Chondrocyte (in vitro differentiated cells): ENCODE measurements at regions not wholly inside any gene's neighbourhood (a gene's known extent, or its start where the extent isn't known, plus 50 kb on each side); places are given as distances from the start of the nearest gene placed in this dataset.
"Not testable (repeated sequence)": the region's sequence is repeated elsewhere in the genome, so short reads cannot be mapped to it uniquely, and the experiment has no call there.

Source experiments
- DNase-seq: peaks from one replicate; pipeline ENCODE4 v3.0.0; 2021; ENCODE audit warnings: mixed read lengths, low spot score
- H3K27ac Mint-ChIP-seq: one replicate; pipeline ENCODE4 v1.8.0; 2021; ENCODE audit warnings: mild to moderate bottlenecking, moderate library complexity, mixed read lengths; ENCODE audit not compliant: unreplicated experiment
- H3K27me3 Mint-ChIP-seq: 2 replicates; pipeline ENCODE4 v1.8.0; 2021; ENCODE audit warnings: low read depth, mixed read lengths
- H3K36me3 Mint-ChIP-seq: 2 replicates; pipeline ENCODE4 v1.8.0; 2021; ENCODE audit warnings: low read depth, mixed read lengths
- H3K4me1 Mint-ChIP-seq: 2 replicates; pipeline ENCODE4 v1.8.0; 2021; ENCODE audit warnings: low read depth, mild to moderate bottlenecking, mixed read lengths
- H3K4me3 Mint-ChIP-seq: one replicate; pipeline ENCODE4 v1.8.0; 2021; ENCODE audit warnings: mild to moderate bottlenecking, moderate library complexity, mixed read lengths; ENCODE audit not compliant: unreplicated experiment
- H3K9me3 Mint-ChIP-seq: 2 replicates; pipeline ENCODE4 v1.8.0; 2021; ENCODE audit warnings: low read depth, mixed read lengths
- TF ChIP-seq, protein P1 (sequence below): fragments of 200-600 bp; sonication (generic); IDR thresholded peaks from 2 replicates; pipeline ENCODE4 v1.5.0; 2021; ENCODE audit warnings: antibody characterized with exemption, mild to moderate bottlenecking, moderate library complexity

- Mint-ChIP-seq H3K4me3 (no peak overlapping the region), H3K36me3 (no peaks in the 10 kb centered on the region), H3K9me3 (no peaks in the 10 kb centered on the region), H3K27me3 (peaks cover 15% of the 10 kb centered on the region), H3K27ac (no peak overlapping the region), H3K4me1 (peaks cover 3% of the 10 kb centered on the region)
- DNase-seq: no peak
- TF ChIP-seq, protein P1, sequence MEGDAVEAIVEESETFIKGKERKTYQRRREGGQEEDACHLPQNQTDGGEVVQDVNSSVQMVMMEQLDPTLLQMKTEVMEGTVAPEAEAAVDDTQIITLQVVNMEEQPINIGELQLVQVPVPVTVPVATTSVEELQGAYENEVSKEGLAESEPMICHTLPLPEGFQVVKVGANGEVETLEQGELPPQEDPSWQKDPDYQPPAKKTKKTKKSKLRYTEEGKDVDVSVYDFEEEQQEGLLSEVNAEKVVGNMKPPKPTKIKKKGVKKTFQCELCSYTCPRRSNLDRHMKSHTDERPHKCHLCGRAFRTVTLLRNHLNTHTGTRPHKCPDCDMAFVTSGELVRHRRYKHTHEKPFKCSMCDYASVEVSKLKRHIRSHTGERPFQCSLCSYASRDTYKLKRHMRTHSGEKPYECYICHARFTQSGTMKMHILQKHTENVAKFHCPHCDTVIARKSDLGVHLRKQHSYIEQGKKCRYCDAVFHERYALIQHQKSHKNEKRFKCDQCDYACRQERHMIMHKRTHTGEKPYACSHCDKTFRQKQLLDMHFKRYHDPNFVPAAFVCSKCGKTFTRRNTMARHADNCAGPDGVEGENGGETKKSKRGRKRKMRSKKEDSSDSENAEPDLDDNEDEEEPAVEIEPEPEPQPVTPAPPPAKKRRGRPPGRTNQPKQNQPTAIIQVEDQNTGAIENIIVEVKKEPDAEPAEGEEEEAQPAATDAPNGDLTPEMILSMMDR: no peak
These were observed 127.7 kb downstream of the IGLL1 start for GRCh38 chr22:23452231-23453010.

DNA sequence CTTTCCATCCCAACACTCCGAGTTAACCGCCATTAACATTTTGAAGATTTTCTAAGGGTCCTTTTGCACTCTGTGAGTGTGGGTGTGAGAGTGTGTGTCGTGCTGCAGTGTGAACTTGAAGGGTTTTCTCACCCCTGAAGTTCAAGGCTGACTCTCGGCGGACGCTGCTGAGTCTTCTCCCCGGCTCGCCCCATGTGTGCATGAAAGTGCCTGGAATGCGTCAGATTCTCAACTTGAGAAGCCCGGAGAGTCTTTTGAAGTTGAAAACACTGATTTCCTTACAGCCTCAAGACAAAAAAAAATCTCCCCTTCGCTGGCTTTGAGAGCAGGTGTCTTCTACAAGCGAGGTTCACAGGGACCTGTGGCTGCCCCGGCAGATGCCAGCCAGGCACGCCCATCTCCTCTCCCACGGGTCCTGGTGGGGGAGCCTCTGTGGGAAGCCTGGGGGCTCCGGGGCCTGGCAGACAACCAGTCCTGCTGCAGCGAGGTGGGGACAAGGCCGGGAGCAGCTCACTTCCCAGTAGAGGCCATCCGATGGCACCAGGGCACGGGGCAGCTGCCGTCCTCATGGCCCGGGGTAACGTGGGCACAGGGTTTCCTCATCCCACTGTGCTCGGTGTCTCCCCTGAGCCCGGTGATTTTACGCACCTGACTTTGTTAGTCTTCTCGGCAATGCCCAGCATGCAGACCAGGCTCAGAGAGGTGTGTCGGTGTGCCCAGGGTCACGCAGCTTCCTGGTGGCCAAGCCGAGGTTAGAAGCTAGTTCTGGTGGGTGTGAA is 128.4 kb downstream of the IGLL1 start:
- DNase-seq, H3K9me3 Mint-ChIP-seq, H3K27ac Mint-ChIP-seq, H3K36me3 Mint-ChIP-seq, H3K4me3 Mint-ChIP-seq, H3K4me1 Mint-ChIP-seq: not testable (repeated sequence)
- H3K27me3 Mint-ChIP-seq: peaks cover 15% of the 10 kb centered on the region

GRCh38 chr22:23450821-23451220 is 129.3 kb downstream of the IGLL1 start:
- DNase-seq, H3K9me3 Mint-ChIP-seq, H3K4me3 Mint-ChIP-seq, H3K36me3 Mint-ChIP-seq, H3K27ac Mint-ChIP-seq, H3K4me1 Mint-ChIP-seq: not testable (repeated sequence)
- peaks cover 12% of the 10 kb centered on the region for H3K27me3 Mint-ChIP-seq

GRCh38 chr22:23450434-23450795 is 129.7 kb downstream of the IGLL1 start:
- Mint-ChIP-seq H3K36me3 (peaks cover 5% of the 10 kb centered on the region), H3K4me3 (no peak overlapping the region), H3K27ac (no peak overlapping the region), H3K9me3 (peaks cover 11% of the 10 kb centered on the region), H3K27me3 (peaks cover 12% of the 10 kb centered on the region), H3K4me1 (peaks cover 3% of the 10 kb centered on the region)
- no peak for DNase-seq
- TF ChIP-seq, protein P1: no peak

GRCh38 chr22:23449748-23450433 is 130.2 kb downstream of the IGLL1 start:
- not testable (repeated sequence) for H3K36me3 Mint-ChIP-seq, H3K4me3 Mint-ChIP-seq

DNA sequence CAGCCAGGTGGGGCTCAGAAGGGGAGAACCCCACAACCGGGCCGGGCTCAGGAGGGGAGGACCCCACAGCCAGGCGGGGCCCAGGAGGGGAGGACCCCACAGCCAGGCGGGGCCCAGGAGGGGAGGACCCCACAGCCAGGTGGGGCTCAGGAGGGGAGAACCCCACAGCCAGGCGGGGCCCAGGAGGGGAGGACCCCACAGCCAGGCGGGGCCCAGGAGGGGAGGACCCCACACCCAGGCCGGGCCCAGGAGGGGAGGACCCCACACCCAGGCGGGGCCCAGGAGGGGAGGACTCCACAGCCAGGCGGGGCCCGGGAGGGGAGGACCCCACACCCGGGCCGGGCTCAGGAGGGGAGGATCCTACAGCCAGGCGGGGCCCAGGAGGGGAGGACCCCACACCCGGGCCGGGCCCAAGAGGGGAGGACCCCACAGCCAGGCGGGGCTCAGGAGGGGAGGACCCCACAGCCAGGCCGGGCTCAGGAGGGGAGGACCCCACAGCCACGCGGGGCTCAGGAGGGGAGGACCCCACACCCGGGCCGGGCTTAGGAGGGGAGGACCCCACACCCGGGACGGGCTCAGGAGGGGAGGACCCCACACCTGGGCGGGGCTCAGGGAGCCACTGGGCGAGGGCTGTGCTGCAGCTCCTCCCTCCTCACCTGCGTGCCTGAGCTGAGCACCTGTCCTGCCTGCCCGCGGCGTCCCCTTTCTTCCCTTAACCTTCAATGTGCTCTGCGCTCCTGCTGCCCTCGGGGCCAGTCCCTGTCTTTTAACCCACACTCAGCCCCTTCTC is 131.4 kb downstream of the IGLL1 start:
- not testable (repeated sequence) for H3K4me3 Mint-ChIP-seq, H3K27ac Mint-ChIP-seq, H3K4me1 Mint-ChIP-seq, DNase-seq, H3K36me3 Mint-ChIP-seq, H3K27me3 Mint-ChIP-seq
- peaks cover 22% of the 10 kb centered on the region for H3K9me3 Mint-ChIP-seq

More at GRCh38 chr22:23449748-23450433, 130.2 kb downstream of the IGLL1 start:
- not testable (repeated sequence) for H3K27ac Mint-ChIP-seq, DNase-seq, H3K4me1 Mint-ChIP-seq, H3K27me3 Mint-ChIP-seq
- peaks cover 15% of the 10 kb centered on the region for H3K9me3 Mint-ChIP-seq
